GM12878 (cell line): ENCODE measurements at regions not wholly inside any gene's neighbourhood (a gene's known extent, or its start where the extent isn't known, plus 50 kb on each side); places are given as distances from the start of the nearest gene placed in this dataset.

Experiments used
- ATAC-seq: fragments of 200-7000 bp; cut with Tn5 transposase; 3 replicates; pipeline ENCODE4 v1.9.1; 2020; ENCODE audit warnings: mild to moderate bottlenecking, moderate library complexity
- BruUV-seq: library from RNA; stranded (reverse); fragments of 400-500 nt; replicated peaks from 2 replicates; lab custom pipeline; 2021; lab: Mats Ljungman, UMichigan
- CTCF ChIA-PET: fragments of 300-600 bp; sonication (Branson Sonifier 250); formaldehyde crosslinking; extraction: SDS; loops from one replicate; lab custom pipeline; 2021; ENCODE audit warnings: inconsistent platforms; lab: Yijun Ruan, JAX
- POLR2A ChIA-PET: fragments of 350-600 bp; formaldehyde crosslinking; extraction: SDS; loops from one replicate; lab custom pipeline; 2021; ENCODE audit warnings: inconsistent platforms; lab: Charles Lee
- RAD21 ChIA-PET: fragments of 300-600 bp; sonication (Branson Sonifier 250); formaldehyde crosslinking; loops from one replicate; lab custom pipeline; 2023; ENCODE audit warnings: antibody characterized with exemption; ENCODE audit not compliant: unreplicated experiment; lab: Charles Lee
- SMC1A ChIA-PET: fragments of 300-600 bp; sonication (Branson Sonifier 250); formaldehyde crosslinking; loops from one replicate; lab custom pipeline; 2023; ENCODE audit not compliant: unreplicated experiment, uncharacterized antibody; lab: Charles Lee
- DNase-seq: peaks from one replicate; pipeline ENCODE4 v3.0.0-alpha.2; 2011; ENCODE audit warnings: low read depth, low spot score
- FAIRE-seq: peaks from 3 replicates; lab custom pipeline; 2011; peaks lifted over from hg19 to GRCh38; lab: Jason Lieb, UNC
- H2AFZ ChIP-seq: 2 replicates; pipeline ENCODE4 v1.6.0; 2011; ENCODE audit warnings: low read depth, low read length, control low read depth; ENCODE audit not compliant: control insufficient read depth
- H3K27ac ChIP-seq: 2 replicates; pipeline ENCODE4 v1.5.1; 2011; ENCODE audit warnings: control low read depth; ENCODE audit not compliant: control insufficient read depth, insufficient read depth
- H3K27me3 ChIP-seq, 2 experiments: replicated peaks in 1 of 2; 2 replicates each; pipeline versions ENCODE4 v1.6.0 to v1.6.1; 2011; ENCODE audit warnings: low read length in 1 of 2; ENCODE audit not compliant: control insufficient read depth in 2 of 2, insufficient read depth in 2 of 2
- H3K36me3 ChIP-seq, 2 experiments: 2 replicates each; pipeline ENCODE4 v1.5.1; 2011; ENCODE audit warnings: low read length in 1 of 2; ENCODE audit not compliant: control insufficient read depth in 2 of 2, insufficient read depth in 2 of 2
- H3K4me1 ChIP-seq: 2 replicates; pipeline ENCODE4 v1.6.1; 2011; ENCODE audit warnings: mild to moderate bottlenecking, low read length, moderate library complexity, mixed read lengths; ENCODE audit not compliant: control insufficient read depth, insufficient read depth
- H3K4me2 ChIP-seq: 2 replicates; pipeline ENCODE4 v1.6.0; 2011; ENCODE audit warnings: control low read depth; ENCODE audit not compliant: control insufficient read depth, insufficient read depth
- H3K4me3 ChIP-seq: fragments of 200-600 bp; sonication (generic); 2 replicates; pipeline ENCODE4 v1.5.1; 2016
- H3K79me2 ChIP-seq: 2 replicates; pipeline ENCODE4 v1.6.0; 2011; ENCODE audit warnings: low read length; ENCODE audit not compliant: control insufficient read depth, insufficient read depth
- H3K9ac ChIP-seq: 2 replicates; pipeline ENCODE4 v1.8.0; 2011; ENCODE audit warnings: low read length, control low read depth, mixed read lengths; ENCODE audit not compliant: control insufficient read depth, insufficient read depth
- H3K9me3 ChIP-seq: replicated peaks from 3 replicates; pipeline ENCODE4 v1.5.1; 2011; ENCODE audit warnings: mild to moderate bottlenecking, low read length; ENCODE audit not compliant: control insufficient read depth, insufficient read depth
- H4K20me1 ChIP-seq: 2 replicates; pipeline ENCODE4 v1.6.0; 2011; ENCODE audit not compliant: control insufficient read depth, insufficient read depth
- ETV6 ChIP-seq, 2 experiments: fragments of 450-650 bp in 1 of 2; IDR thresholded peaks in 1 of 2; conservative IDR thresholded peaks in 1 of 2; 2 replicates each; pipeline ENCODE4 v1.6.1; 2014; ENCODE audit warnings: antibody characterized with exemption in 1 of 2, borderline replicate concordance in 1 of 2, low read depth in 1 of 2, mild to moderate bottlenecking in 1 of 2, moderate library complexity in 1 of 2
- MYB ChIP-seq: fragments of 150-350 bp; IDR thresholded peaks from 2 replicates; pipeline ENCODE4 v1.6.1; 2014; ENCODE audit warnings: mild to moderate bottlenecking, low read depth, low read length, borderline replicate concordance
- NFXL1 ChIP-seq: fragments of 450-650 bp; IDR thresholded peaks from 2 replicates; pipeline ENCODE4 v1.6.1; 2017; ENCODE audit warnings: antibody characterized with exemption, mild to moderate bottlenecking, borderline replicate concordance
- RAD21 ChIP-seq: IDR thresholded peaks from 2 replicates; pipeline ENCODE4 v1.6.1; 2011; ENCODE audit warnings: mild to moderate bottlenecking, low read depth, low read length, moderate library complexity; ENCODE audit not compliant: insufficient read depth
- RFX5 ChIP-seq: IDR thresholded peaks from 2 replicates; pipeline ENCODE4 v1.6.1; 2011; ENCODE audit warnings: low read depth, low read length, improper control_type of control experiment
- SIX5 ChIP-seq: IDR thresholded peaks from 2 replicates; pipeline ENCODE4 v1.6.1; 2011; ENCODE audit warnings: mild to moderate bottlenecking, low read depth, low read length, moderate library complexity; ENCODE audit not compliant: severe bottlenecking
- SMC3 ChIP-seq: IDR thresholded peaks from 2 replicates; pipeline ENCODE4 v1.6.1; 2011; ENCODE audit warnings: low read length, improper control_type of control experiment, borderline replicate concordance
- SPI1 ChIP-seq: IDR thresholded peaks from 2 replicates; pipeline ENCODE4 v1.6.1; 2011; ENCODE audit warnings: low read depth, mild to moderate bottlenecking, low read length, moderate library complexity, borderline replicate concordance; ENCODE audit not compliant: insufficient read depth
- SRF ChIP-seq, 2 experiments: IDR thresholded peaks; 2 replicates each; pipeline ENCODE4 v1.6.1; 2011; ENCODE audit warnings: low read depth in 2 of 2, low read length in 2 of 2, mild to moderate bottlenecking in 1 of 2, moderate library complexity in 1 of 2
- ZNF274 ChIP-seq: IDR thresholded peaks from one replicate; pipeline ENCODE4 v1.8.0; 2011; ENCODE audit not compliant: insufficient read length, insufficient read depth
- WGBS: methylation state at CpG from one replicate; pipeline ENCODE4 v1.1.6; 2016; ENCODE audit warnings: low lambda C conversion rate; ENCODE audit not compliant: insufficient replicate concordance, insufficient coverage; ENCODE audit errors: missing lambda C conversion rate; 5-methylcytosine and 5-hydroxymethylcytosine counted together
- in situ Hi-C: fragments of 300-500 bp; cut with MboI; formaldehyde crosslinking; loops from 9 replicates; pipeline ENCODE4 v1.14.3; 2018; ENCODE audit warnings: mixed read lengths
- intact Hi-C: fragments of 100-400 bp; cut with micrococcal nuclease; formaldehyde crosslinking; loops from one replicate; pipeline ENCODE4 v1.14.2; 2022; ENCODE audit not compliant: unreplicated experiment
- TF ChIP-seq, protein P1 (sequence below): fragments of 450-650 bp; IDR thresholded peaks from 2 replicates; pipeline ENCODE4 v1.6.1; 2016; ENCODE audit warnings: mild to moderate bottlenecking
- TF ChIP-seq, protein P2 (sequence below): IDR thresholded peaks from 2 replicates; pipeline ENCODE4 v1.6.1; 2011; ENCODE audit warnings: mild to moderate bottlenecking, low read depth, low read length, moderate library complexity; ENCODE audit not compliant: insufficient replicate concordance
- TF ChIP-seq, protein P3 (sequence below): IDR thresholded peaks from 2 replicates; pipeline ENCODE4 v1.6.1; 2012; ENCODE audit warnings: low read length, inconsistent platforms
- TF ChIP-seq, protein P4 (sequence below), 3 experiments: IDR thresholded peaks in 2 of 3; conservative IDR thresholded peaks in 1 of 3; 2 replicates each; pipeline ENCODE4 v1.5.1; 2011; ENCODE audit warnings: low read depth in 3 of 3, low read length in 3 of 3, mild to moderate bottlenecking in 3 of 3, control low read depth in 2 of 3, moderate library complexity in 2 of 3, inconsistent platforms in 1 of 3, mixed read lengths in 1 of 3; ENCODE audit not compliant: control insufficient read depth in 2 of 3, insufficient read depth in 1 of 3; ENCODE audit errors: extremely low read depth in 1 of 3

DNA sequence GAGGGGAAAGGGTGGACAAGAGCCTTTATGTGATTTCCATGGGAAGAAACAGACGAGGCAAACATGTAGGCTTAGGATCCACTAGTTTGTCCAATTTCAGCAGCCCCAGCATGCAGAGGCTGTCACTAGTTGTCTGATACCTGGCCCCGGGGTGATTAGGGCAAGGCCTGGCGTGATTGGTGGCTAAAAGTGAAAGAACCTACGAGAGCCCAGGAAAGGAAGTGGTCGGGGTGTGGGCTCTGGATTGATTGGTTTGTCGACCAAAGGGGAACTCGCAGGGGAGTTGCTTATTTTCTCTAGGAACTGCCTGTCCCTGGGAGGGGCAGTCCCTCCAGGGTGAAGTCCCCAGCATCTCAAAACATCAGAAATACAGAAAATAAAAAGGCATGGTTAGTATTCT is 64.2 kb upstream of the UQCRFS1 start (continued):
- TF ChIP-seq, protein P1, sequence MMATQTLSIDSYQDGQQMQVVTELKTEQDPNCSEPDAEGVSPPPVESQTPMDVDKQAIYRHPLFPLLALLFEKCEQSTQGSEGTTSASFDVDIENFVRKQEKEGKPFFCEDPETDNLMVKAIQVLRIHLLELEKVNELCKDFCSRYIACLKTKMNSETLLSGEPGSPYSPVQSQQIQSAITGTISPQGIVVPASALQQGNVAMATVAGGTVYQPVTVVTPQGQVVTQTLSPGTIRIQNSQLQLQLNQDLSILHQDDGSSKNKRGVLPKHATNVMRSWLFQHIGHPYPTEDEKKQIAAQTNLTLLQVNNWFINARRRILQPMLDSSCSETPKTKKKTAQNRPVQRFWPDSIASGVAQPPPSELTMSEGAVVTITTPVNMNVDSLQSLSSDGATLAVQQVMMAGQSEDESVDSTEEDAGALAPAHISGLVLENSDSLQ = peak; percentile 97
- TF ChIP-seq, protein P2, sequence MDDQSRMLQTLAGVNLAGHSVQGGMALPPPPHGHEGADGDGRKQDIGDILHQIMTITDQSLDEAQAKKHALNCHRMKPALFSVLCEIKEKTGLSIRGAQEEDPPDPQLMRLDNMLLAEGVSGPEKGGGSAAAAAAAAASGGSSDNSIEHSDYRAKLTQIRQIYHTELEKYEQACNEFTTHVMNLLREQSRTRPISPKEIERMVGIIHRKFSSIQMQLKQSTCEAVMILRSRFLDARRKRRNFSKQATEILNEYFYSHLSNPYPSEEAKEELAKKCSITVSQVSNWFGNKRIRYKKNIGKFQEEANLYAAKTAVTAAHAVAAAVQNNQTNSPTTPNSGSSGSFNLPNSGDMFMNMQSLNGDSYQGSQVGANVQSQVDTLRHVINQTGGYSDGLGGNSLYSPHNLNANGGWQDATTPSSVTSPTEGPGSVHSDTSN = peak; percentile 92
- TF ChIP-seq RFX5 (peak; percentile 45; the same call in 1 of the 2 replicates), ETV6 (conservative IDR thresholded peaks at IDR 0.05 in 1 of 2, IDR thresholded peaks at IDR 0.05 in 1 of 2; ENCODE audit: borderline replicate concordance in 1 of 2, low read depth in 1 of 2) (no peak), SPI1 (peak; percentile 24; the same call in 1 of the 2 replicates)

DNA sequence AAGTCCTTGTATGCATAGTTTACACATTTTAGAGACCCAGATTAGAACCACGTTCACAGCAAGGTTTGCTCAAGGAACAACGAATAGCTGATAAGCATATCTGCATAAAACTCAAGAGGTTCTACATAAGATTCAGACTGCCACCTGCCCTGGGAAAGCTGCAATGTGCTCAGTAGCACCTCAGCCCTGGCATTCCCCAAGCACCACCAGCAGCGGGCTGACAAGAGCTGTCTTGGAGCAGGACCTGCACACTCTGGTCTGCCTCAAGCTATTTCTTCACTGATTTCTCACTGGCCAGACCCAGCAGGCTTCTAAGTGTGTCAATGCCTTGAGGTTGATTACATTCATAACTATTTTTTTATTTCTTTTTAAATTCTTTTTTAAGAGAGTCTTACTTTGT is 65.8 kb upstream of the UQCRFS1 start:
- Histone ChIP-seq H3K9me3 (no peaks in the 10 kb centered on the region; the same call in 2 of the 3 replicates), H3K27me3 (no peaks in the 10 kb centered on the region), H4K20me1 (no peaks in the 10 kb centered on the region), H3K4me2 (no peak overlapping the region), H3K79me2 (no peaks in the 10 kb centered on the region), H3K4me1 (no peaks in the 10 kb centered on the region), H3K9ac (no peak overlapping the region), H3K36me3 (no peaks in the 10 kb centered on the region), H3K4me3 (no peak overlapping the region), H3K27ac (no peak overlapping the region), H2AFZ (no peak overlapping the region)
- FAIRE-seq (no peak), ATAC-seq (no peak), DNase-seq (no peak)
- BruUV-seq = no TSS peak
- RAD21 ChIA-PET = no interaction called here
- in situ Hi-C loops = no loop called here
- CTCF ChIA-PET = interaction anchor here (1.1 to 1.8 kb wide), 3 partner anchors 14 to 19 kb away, joined by 3 to 4 read pairs (median 3); no protein-coding TSS in a partner anchor
- 41% methylated on average over 3 of the region's 3 CpGs for WGBS
- intact Hi-C loops = no loop called here
- POLR2A ChIA-PET = no interaction called here
- SMC1A ChIA-PET = no interaction called here
- no peak for TF ChIP-seq SRF (IDR thresholded peaks at IDR 0.05; ENCODE audit: low read depth in 2 of 2, low read length in 2 of 2)
- TF ChIP-seq, protein P3, sequence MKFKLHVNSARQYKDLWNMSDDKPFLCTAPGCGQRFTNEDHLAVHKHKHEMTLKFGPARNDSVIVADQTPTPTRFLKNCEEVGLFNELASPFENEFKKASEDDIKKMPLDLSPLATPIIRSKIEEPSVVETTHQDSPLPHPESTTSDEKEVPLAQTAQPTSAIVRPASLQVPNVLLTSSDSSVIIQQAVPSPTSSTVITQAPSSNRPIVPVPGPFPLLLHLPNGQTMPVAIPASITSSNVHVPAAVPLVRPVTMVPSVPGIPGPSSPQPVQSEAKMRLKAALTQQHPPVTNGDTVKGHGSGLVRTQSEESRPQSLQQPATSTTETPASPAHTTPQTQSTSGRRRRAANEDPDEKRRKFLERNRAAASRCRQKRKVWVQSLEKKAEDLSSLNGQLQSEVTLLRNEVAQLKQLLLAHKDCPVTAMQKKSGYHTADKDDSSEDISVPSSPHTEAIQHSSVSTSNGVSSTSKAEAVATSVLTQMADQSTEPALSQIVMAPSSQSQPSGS = no peak
- no peak for TF ChIP-seq SIX5
- TF ChIP-seq ZNF274 = no peak
- no peak for TF ChIP-seq NFXL1
- no peak for TF ChIP-seq SMC3
- no peak for TF ChIP-seq ETV6 (conservative IDR thresholded peaks at IDR 0.05 in 1 of 2, IDR thresholded peaks at IDR 0.05 in 1 of 2; ENCODE audit: borderline replicate concordance in 1 of 2, low read depth in 1 of 2)
- TF ChIP-seq MYB = no peak
- TF ChIP-seq, protein P4, sequence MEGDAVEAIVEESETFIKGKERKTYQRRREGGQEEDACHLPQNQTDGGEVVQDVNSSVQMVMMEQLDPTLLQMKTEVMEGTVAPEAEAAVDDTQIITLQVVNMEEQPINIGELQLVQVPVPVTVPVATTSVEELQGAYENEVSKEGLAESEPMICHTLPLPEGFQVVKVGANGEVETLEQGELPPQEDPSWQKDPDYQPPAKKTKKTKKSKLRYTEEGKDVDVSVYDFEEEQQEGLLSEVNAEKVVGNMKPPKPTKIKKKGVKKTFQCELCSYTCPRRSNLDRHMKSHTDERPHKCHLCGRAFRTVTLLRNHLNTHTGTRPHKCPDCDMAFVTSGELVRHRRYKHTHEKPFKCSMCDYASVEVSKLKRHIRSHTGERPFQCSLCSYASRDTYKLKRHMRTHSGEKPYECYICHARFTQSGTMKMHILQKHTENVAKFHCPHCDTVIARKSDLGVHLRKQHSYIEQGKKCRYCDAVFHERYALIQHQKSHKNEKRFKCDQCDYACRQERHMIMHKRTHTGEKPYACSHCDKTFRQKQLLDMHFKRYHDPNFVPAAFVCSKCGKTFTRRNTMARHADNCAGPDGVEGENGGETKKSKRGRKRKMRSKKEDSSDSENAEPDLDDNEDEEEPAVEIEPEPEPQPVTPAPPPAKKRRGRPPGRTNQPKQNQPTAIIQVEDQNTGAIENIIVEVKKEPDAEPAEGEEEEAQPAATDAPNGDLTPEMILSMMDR (IDR thresholded peaks at IDR 0.05 in 2 of 3, conservative IDR thresholded peaks at IDR 0.05 in 1 of 3; ENCODE audit: control insufficient read depth in 2 of 3, extremely low read depth in 1 of 3, insufficient read depth in 1 of 3, low read depth in 3 of 3, low read length in 3 of 3) = no peak
- TF ChIP-seq RAD21 = no peak
